Retinal pigment epithelial cell (primary cell): ENCODE measurements at regions not wholly inside any gene's neighbourhood (a gene's known extent, or its start where the extent isn't known, plus 50 kb on each side); places are given as distances from the start of the nearest gene placed in this dataset.
"Not testable (repeated sequence)": the region's sequence is repeated elsewhere in the genome, so short reads cannot be mapped to it uniquely, and the experiment has no call there.

Source experiments
- DNase-seq: peaks from one replicate; pipeline ENCODE4 v3.0.0-alpha.2; 2010; ENCODE audit warnings: low read depth
- H3K4me3 ChIP-seq: 2 replicates; pipeline ENCODE4 v1.5.1; 2011; ENCODE audit warnings: mild to moderate bottlenecking, low read length, control low read depth, moderate library complexity
- TF ChIP-seq, protein P1 (sequence below): conservative IDR thresholded peaks from 2 replicates; pipeline ENCODE4 v1.5.1; 2011; ENCODE audit warnings: low read depth, low read length, control low read depth, inconsistent platforms

- no peak for DNase-seq
- no peak overlapping the region for H3K4me3 ChIP-seq
- TF ChIP-seq, protein P1, sequence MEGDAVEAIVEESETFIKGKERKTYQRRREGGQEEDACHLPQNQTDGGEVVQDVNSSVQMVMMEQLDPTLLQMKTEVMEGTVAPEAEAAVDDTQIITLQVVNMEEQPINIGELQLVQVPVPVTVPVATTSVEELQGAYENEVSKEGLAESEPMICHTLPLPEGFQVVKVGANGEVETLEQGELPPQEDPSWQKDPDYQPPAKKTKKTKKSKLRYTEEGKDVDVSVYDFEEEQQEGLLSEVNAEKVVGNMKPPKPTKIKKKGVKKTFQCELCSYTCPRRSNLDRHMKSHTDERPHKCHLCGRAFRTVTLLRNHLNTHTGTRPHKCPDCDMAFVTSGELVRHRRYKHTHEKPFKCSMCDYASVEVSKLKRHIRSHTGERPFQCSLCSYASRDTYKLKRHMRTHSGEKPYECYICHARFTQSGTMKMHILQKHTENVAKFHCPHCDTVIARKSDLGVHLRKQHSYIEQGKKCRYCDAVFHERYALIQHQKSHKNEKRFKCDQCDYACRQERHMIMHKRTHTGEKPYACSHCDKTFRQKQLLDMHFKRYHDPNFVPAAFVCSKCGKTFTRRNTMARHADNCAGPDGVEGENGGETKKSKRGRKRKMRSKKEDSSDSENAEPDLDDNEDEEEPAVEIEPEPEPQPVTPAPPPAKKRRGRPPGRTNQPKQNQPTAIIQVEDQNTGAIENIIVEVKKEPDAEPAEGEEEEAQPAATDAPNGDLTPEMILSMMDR: no peak
Measured at GRCh38 chr2:209269024-209269423, 154.8 kb upstream of the MAP2 start.

DNA sequence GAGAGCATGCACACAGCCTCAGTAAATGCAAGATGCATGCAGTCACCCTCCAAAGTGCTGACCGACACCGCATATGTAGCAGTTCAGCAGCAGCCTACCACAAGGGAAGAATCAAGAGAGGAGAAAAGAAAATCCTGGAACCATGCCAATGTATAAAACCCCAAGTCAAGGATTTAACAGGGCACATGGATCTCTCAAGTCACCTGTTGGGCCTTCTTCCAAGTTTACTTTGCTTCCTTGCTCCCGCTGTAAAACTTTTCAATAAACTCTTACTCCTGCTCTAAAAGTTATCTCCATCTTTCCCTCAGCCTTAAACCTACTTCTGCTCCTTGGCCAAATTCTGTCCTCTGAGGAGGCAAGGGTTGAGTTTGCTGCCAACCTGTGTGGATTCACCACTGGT, 147.8 kb upstream of the MAP2 start:
- TF ChIP-seq, protein P1: no peak
- H3K4me3 ChIP-seq: no peak overlapping the region
- no peak for DNase-seq

DNA sequence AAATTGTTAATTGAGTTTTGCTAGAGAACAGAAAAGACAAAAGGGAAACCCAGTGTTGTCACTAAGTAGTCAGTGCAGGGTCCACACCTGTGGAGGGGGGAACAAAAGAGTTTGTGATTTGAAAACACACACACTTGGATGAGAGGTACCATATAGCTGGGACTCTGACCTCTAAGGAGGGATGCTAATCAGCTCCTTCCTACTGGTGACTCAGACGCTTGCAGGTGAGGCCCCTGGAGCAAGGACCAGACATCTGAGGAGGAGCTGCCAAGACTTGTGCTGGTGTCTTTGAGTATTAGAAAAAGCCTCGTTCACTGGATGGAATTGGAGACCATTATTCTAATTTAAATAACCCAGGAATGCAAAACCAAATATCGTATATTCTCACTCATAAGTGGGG, 146.4 kb upstream of the MAP2 start:
- TF ChIP-seq, protein P1: no peak
- H3K4me3 ChIP-seq: no peak overlapping the region
- no peak for DNase-seq

GRCh38 chr2:209298601-209299000, 125.2 kb upstream of the MAP2 start:
- H3K4me3 ChIP-seq: no peak overlapping the region
- TF ChIP-seq, protein P1: no peak
- DNase-seq: no peak

GRCh38 chr2:209299478-209299877, 124.4 kb upstream of the MAP2 start:
- H3K4me3 ChIP-seq, DNase-seq: not testable (repeated sequence)

DNA sequence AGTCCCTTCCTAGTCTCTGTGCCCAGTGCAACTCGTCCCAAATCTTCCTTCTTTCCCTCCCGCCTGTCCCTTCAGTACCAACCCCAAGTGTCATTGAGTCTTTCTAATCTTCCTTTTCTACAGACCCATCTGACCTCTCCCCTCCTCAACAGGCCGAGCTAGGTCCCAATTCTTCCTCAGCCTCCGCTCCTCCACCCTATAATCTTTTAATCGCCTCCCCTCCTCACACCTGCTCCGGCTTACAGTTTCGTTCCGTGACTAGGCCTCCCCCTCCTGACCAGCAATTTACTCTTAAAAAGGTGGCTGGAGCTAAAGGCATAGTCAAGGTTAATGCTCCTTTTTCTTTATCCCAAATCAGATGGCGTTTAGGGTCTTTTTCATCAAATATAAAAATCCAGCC, 123.1 kb upstream of the MAP2 start:
- H3K4me3 ChIP-seq, DNase-seq: not testable (repeated sequence)

- no peak overlapping the region for H3K4me3 ChIP-seq
- TF ChIP-seq, protein P1: no peak
- DNase-seq: no peak
Measured at GRCh38 chr2:209305026-209305425, 118.8 kb upstream of the MAP2 start.

- no peak for DNase-seq
- no peak overlapping the region for H3K4me3 ChIP-seq
- TF ChIP-seq, protein P1: no peak
Measured at GRCh38 chr2:209305746-209306196, 118.1 kb upstream of the MAP2 start.
